HG02970 (cell line): ENCODE measurements at regions not wholly inside any gene's neighbourhood (a gene's known extent, or its start where the extent isn't known, plus 50 kb on each side); places are given as distances from the start of the nearest gene placed in this dataset.
"Not testable (repeated sequence)": the region's sequence is repeated elsewhere in the genome, so short reads cannot be mapped to it uniquely, and the experiment has no call there.

Experiments used
- ATAC-seq: cut with Tn5 transposase; IDR thresholded peaks from one replicate; pipeline ENCODE4 v1.9.1; 2021; ENCODE audit warnings: mild to moderate bottlenecking, moderate library complexity, moderate number of reproducible peaks; ENCODE audit not compliant: unreplicated experiment, low FRiP score

GRCh38 chr6:67922588-67922987, 712.5 kb upstream of the ADGRB3 start:
- not testable (repeated sequence) for ATAC-seq

GRCh38 chr6:67920040-67920439, 715.0 kb upstream of the ADGRB3 start:
- not testable (repeated sequence) for ATAC-seq

GRCh38 chr6:67916399-67916798, 718.7 kb upstream of the ADGRB3 start:
- ATAC-seq: no peak

GRCh38 chr6:67914419-67914818, 720.7 kb upstream of the ADGRB3 start:
- ATAC-seq: no peak

- no peak for ATAC-seq
These were observed 725.7 kb upstream of the ADGRB3 start for GRCh38 chr6:67909354-67909753.

- no peak for ATAC-seq
These were observed 726.7 kb upstream of the ADGRB3 start for GRCh38 chr6:67908379-67908778.

- ATAC-seq: not testable (repeated sequence)
These were observed 730.3 kb upstream of the ADGRB3 start for GRCh38 chr6:67904735-67905134.

- ATAC-seq: no peak
These were observed 736.2 kb upstream of the ADGRB3 start for GRCh38 chr6:67898875-67899274.

GRCh38 chr6:67897998-67898607, 737.0 kb upstream of the ADGRB3 start:
- ATAC-seq: no peak

GRCh38 chr6:67896476-67896875, 738.6 kb upstream of the ADGRB3 start:
- ATAC-seq: no peak

- ATAC-seq: no peak
These were observed 745.4 kb upstream of the ADGRB3 start for GRCh38 chr6:67889682-67889995.

GRCh38 chr6:67888886-67889681, 746.0 kb upstream of the ADGRB3 start:
- no peak for ATAC-seq

GRCh38 chr6:67888546-67888885, 746.6 kb upstream of the ADGRB3 start:
- ATAC-seq: no peak

GRCh38 chr6:67887747-67888545, 747.1 kb upstream of the ADGRB3 start:
- no peak for ATAC-seq

- ATAC-seq: no peak
These were observed 747.7 kb upstream of the ADGRB3 start for GRCh38 chr6:67887419-67887746.

GRCh38 chr6:67886840-67887292, 748.2 kb upstream of the ADGRB3 start:
- no peak for ATAC-seq

- ATAC-seq: no peak
These were observed 748.9 kb upstream of the ADGRB3 start for GRCh38 chr6:67886036-67886707.

- ATAC-seq: no peak
These were observed 749.7 kb upstream of the ADGRB3 start for GRCh38 chr6:67885081-67886033.

GRCh38 chr6:67884442-67884841, 750.6 kb upstream of the ADGRB3 start:
- no peak for ATAC-seq
